OCI-LY1 (cell line): ENCODE measurements at regions not wholly inside any gene's neighbourhood (a gene's known extent, or its start where the extent isn't known, plus 50 kb on each side); places are given as distances from the start of the nearest gene placed in this dataset.

Source experiments
- H2AFZ ChIP-seq: fragments of 200-600 bp; sonication (generic), shearing (Covaris generic); 2 replicates; pipeline ENCODE4 v1.6.0; 2014; ENCODE audit warnings: antibody characterized with exemption, mild to moderate bottlenecking, low read length
- H3F3A ChIP-seq: fragments of 200-600 bp; sonication (generic), shearing (Covaris generic); 2 replicates; pipeline ENCODE4 v1.6.0; 2014; ENCODE audit warnings: mild to moderate bottlenecking, antibody characterized with exemption, low read length, moderate library complexity; ENCODE audit not compliant: insufficient read depth
- H3K27ac ChIP-seq: fragments of 200-600 bp; sonication (generic); 2 replicates; pipeline ENCODE4 v1.5.1; 2014; ENCODE audit warnings: low read length, mixed run types, mild to moderate bottlenecking, low read depth; ENCODE audit not compliant: poor library complexity, severe bottlenecking
- H3K27me3 ChIP-seq: fragments of 200-600 bp; sonication (generic); 2 replicates; pipeline ENCODE4 v1.6.0; 2014; ENCODE audit warnings: antibody characterized with exemption, mild to moderate bottlenecking, low read length, moderate library complexity; ENCODE audit not compliant: insufficient read depth
- H3K36me3 ChIP-seq: fragments of 200-600 bp; sonication (generic); 2 replicates; pipeline ENCODE4 v1.6.1; 2014; ENCODE audit warnings: mild to moderate bottlenecking, antibody characterized with exemption, low read length, moderate library complexity, mixed read lengths; ENCODE audit not compliant: insufficient read depth
- H3K4me1 ChIP-seq: fragments of 200-600 bp; sonication (generic); 2 replicates; pipeline ENCODE4 v1.5.1; 2014; ENCODE audit warnings: mild to moderate bottlenecking, low read length, moderate library complexity; ENCODE audit not compliant: insufficient read depth, severe bottlenecking
- H3K4me2 ChIP-seq: fragments of 200-600 bp; sonication (generic), shearing (Covaris generic); 2 replicates; pipeline ENCODE4 v1.6.1; 2014; ENCODE audit warnings: low read length
- H3K4me3 ChIP-seq: fragments of 200-600 bp; sonication (generic); 2 replicates; pipeline ENCODE4 v1.5.1; 2014; ENCODE audit warnings: low read length, low read depth, mild to moderate bottlenecking, mixed read lengths; ENCODE audit not compliant: poor library complexity, severe bottlenecking
- H3K79me2 ChIP-seq: fragments of 200-600 bp; shearing (Covaris generic); 2 replicates; pipeline ENCODE4 v1.6.1; 2016; ENCODE audit warnings: mixed run types, low read length, mixed read lengths; ENCODE audit not compliant: insufficient read depth
- H3K9ac ChIP-seq: fragments of 200-600 bp; sonication (generic), shearing (Covaris generic); 2 replicates; pipeline ENCODE4 v1.6.1; 2014; ENCODE audit warnings: mild to moderate bottlenecking, low read length, mixed read lengths
- H3K9me2 ChIP-seq: fragments of 200-600 bp; sonication (generic), shearing (Covaris generic); 2 replicates; pipeline ENCODE4 v1.6.1; 2014; ENCODE audit warnings: low read depth, mild to moderate bottlenecking, low read length, mixed read lengths
- H3K9me3 ChIP-seq: fragments of 200-600 bp; shearing (Covaris generic); 2 replicates; pipeline ENCODE4 v1.6.1; 2014; ENCODE audit warnings: low read length, mixed read lengths
- H4K20me1 ChIP-seq: fragments of 200-600 bp; sonication (generic), shearing (Covaris generic); 2 replicates; pipeline ENCODE4 v1.6.0; 2016; ENCODE audit warnings: mild to moderate bottlenecking, low read length; ENCODE audit not compliant: insufficient read depth
- EZH2 ChIP-seq: fragments of 200-600 bp; sonication (generic), shearing (Covaris generic); IDR thresholded peaks from 2 replicates; pipeline ENCODE4 v1.8.0; 2017; ENCODE audit warnings: borderline replicate concordance, mixed run types, mild to moderate bottlenecking, antibody characterized with exemption, low read length, moderate library complexity, mixed read lengths
- TF ChIP-seq, protein P1 (sequence below): fragments of 200-600 bp; sonication (generic), shearing (Covaris generic); IDR thresholded peaks from 2 replicates; pipeline ENCODE4 v1.5.1; 2017; ENCODE audit warnings: mild to moderate bottlenecking, antibody characterized with exemption, low read length, moderate library complexity, mixed read lengths

DNA sequence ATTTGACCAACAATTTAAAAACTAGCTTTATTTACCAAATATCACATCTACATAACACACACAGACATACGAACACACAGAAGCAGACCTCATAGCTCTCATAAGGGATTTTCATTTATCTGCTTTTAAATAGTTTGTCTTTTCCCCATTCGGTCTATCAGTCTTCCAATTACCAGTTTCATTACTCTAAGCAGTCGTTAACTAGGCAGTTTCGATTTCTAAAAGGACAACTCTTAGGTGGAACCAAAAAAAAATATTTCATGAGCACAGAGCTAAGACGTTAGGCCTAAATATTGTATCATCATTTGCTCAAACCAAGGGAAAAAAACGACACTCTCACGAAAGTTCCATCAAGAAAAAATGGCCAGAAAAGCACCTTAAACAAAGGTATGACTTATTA lies 228.4 kb downstream of the SPANXN1 start:
- no peak overlapping the region for H3K27ac ChIP-seq
- H3K4me1 ChIP-seq, result no peaks in the 10 kb centered on the region
- no peaks in the 10 kb centered on the region for H3K27me3 ChIP-seq
- TF ChIP-seq, protein P1, sequence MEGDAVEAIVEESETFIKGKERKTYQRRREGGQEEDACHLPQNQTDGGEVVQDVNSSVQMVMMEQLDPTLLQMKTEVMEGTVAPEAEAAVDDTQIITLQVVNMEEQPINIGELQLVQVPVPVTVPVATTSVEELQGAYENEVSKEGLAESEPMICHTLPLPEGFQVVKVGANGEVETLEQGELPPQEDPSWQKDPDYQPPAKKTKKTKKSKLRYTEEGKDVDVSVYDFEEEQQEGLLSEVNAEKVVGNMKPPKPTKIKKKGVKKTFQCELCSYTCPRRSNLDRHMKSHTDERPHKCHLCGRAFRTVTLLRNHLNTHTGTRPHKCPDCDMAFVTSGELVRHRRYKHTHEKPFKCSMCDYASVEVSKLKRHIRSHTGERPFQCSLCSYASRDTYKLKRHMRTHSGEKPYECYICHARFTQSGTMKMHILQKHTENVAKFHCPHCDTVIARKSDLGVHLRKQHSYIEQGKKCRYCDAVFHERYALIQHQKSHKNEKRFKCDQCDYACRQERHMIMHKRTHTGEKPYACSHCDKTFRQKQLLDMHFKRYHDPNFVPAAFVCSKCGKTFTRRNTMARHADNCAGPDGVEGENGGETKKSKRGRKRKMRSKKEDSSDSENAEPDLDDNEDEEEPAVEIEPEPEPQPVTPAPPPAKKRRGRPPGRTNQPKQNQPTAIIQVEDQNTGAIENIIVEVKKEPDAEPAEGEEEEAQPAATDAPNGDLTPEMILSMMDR, result no peak
- TF ChIP-seq EZH2, result no peak
- no peaks in the 10 kb centered on the region for H3K36me3 ChIP-seq
- no peaks in the 10 kb centered on the region for H3K9me2 ChIP-seq
- H3K4me3 ChIP-seq, result no peak overlapping the region
- no peak overlapping the region for H3K9ac ChIP-seq
- H2AFZ ChIP-seq, result no peak overlapping the region
- no peaks in the 10 kb centered on the region for H3F3A ChIP-seq
- H3K9me3 ChIP-seq, result no peaks in the 10 kb centered on the region
- no peak overlapping the region for H3K4me2 ChIP-seq
- no peaks in the 10 kb centered on the region for H3K79me2 ChIP-seq
- H4K20me1 ChIP-seq, result no peaks in the 10 kb centered on the region

DNA sequence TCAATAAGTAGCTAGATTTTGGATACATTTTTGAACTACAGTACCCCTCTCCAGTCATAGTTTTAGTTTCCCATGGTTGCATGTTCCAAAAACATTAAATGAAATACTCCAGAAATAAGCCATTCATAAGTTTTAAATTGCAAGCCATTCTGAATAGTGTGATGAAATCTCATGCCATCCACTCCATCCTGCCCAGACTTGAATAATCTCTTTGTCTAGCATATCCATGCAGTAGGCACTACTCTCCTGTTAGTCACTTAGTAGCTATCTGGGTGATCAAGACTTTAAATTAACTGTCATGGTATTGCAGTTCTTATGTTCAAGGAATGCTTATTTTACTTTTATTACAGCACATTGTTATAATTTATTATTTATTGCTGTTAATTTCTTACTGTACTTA lies 237.4 kb downstream of the SPANXN1 start:
- Histone ChIP-seq H3K27ac (no peak overlapping the region), H4K20me1 (no peaks in the 10 kb centered on the region), H3K79me2 (no peaks in the 10 kb centered on the region), H3K4me3 (no peak overlapping the region), H3K27me3 (no peaks in the 10 kb centered on the region), H3K9me3 (no peaks in the 10 kb centered on the region), H3K36me3 (no peaks in the 10 kb centered on the region), H3K4me1 (no peaks in the 10 kb centered on the region), H3F3A (no peaks in the 10 kb centered on the region), H3K9ac (no peak overlapping the region), H3K4me2 (no peak overlapping the region), H2AFZ (no peak overlapping the region), H3K9me2 (no peaks in the 10 kb centered on the region)
- TF ChIP-seq EZH2, result no peak

DNA sequence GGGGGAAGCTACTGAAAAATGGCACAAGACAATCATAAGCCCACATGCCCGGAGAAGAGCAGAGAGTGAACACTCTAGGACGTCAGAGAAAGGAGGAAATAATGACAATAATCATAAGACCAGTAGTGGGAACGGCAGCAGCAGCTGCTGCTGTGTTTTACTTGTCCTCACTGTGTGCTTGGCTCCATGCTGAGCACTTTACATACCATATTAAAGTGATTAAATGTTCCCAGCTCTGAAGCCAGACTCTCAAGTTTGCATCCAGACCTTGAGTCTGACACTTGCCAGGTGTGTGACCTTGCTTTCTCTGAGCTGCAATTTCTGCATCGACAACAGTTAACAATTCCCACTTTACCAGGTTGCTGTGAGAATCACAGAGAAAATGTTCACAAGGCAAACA lies 255.4 kb downstream of the SPANXN1 start:
- Histone ChIP-seq H2AFZ (no peak overlapping the region), H3K36me3 (no peaks in the 10 kb centered on the region), H3K9me3 (no peaks in the 10 kb centered on the region), H3K4me2 (no peak overlapping the region), H3F3A (no peaks in the 10 kb centered on the region), H3K4me1 (no peaks in the 10 kb centered on the region), H3K4me3 (no peak overlapping the region), H3K9ac (no peak overlapping the region), H3K9me2 (no peaks in the 10 kb centered on the region), H4K20me1 (no peaks in the 10 kb centered on the region), H3K27ac (no peak overlapping the region), H3K27me3 (no peaks in the 10 kb centered on the region), H3K79me2 (no peaks in the 10 kb centered on the region)
- TF ChIP-seq, protein P1, result no peak
- TF ChIP-seq EZH2, result no peak

DNA sequence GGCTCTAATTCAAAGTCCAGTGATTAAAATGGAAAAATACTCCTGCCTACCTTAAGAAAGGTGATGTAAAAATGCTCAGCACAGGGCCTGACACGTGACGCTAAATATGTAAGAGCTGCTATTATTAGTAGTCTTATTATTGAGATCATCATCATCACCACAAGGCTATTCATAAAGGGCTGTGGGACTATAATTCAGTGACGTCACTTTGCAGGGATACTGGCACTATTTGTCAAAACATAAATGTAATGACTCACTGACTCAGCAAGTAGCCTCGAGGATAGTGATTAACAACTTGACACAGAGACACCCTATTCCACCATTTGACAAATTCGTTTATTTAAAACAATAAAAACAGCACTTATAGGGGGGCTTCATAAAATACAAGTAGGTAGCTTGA lies 258.9 kb downstream of the SPANXN1 start:
- H4K20me1 ChIP-seq, result no peaks in the 10 kb centered on the region
- no peaks in the 10 kb centered on the region for H3K9me3 ChIP-seq
- no peak overlapping the region for H3K4me3 ChIP-seq
- H3K4me2 ChIP-seq, result no peak overlapping the region
- TF ChIP-seq, protein P1, result no peak
- no peak for TF ChIP-seq EZH2
- no peaks in the 10 kb centered on the region for H3K4me1 ChIP-seq
- H2AFZ ChIP-seq, result no peak overlapping the region
- H3K27ac ChIP-seq, result no peak overlapping the region
- no peaks in the 10 kb centered on the region for H3F3A ChIP-seq
- H3K27me3 ChIP-seq, result no peaks in the 10 kb centered on the region
- H3K36me3 ChIP-seq, result no peaks in the 10 kb centered on the region
- H3K9me2 ChIP-seq, result no peaks in the 10 kb centered on the region
- no peak overlapping the region for H3K9ac ChIP-seq
- no peaks in the 10 kb centered on the region for H3K79me2 ChIP-seq
